ENCODE measurements at regions not wholly inside any gene's neighbourhood (a gene's known extent, or its start where the extent isn't known, plus 50 kb on each side); places are given as distances from the start of the nearest gene placed in this dataset.

- H3K4me3 ChIP-seq (ENCODE audit: low read depth, low read length): no peak overlapping the region
- ChIA-PET CTCF (interaction anchor here (1.4 kb wide), 1 partner anchor 21 kb away, joined by 6 read pairs; no protein-coding TSS in a partner anchor), POLR2A (no interaction called here)
- no peak for DNase-seq (ENCODE audit: low read depth, low spot score)
- TF ChIP-seq, protein P1, sequence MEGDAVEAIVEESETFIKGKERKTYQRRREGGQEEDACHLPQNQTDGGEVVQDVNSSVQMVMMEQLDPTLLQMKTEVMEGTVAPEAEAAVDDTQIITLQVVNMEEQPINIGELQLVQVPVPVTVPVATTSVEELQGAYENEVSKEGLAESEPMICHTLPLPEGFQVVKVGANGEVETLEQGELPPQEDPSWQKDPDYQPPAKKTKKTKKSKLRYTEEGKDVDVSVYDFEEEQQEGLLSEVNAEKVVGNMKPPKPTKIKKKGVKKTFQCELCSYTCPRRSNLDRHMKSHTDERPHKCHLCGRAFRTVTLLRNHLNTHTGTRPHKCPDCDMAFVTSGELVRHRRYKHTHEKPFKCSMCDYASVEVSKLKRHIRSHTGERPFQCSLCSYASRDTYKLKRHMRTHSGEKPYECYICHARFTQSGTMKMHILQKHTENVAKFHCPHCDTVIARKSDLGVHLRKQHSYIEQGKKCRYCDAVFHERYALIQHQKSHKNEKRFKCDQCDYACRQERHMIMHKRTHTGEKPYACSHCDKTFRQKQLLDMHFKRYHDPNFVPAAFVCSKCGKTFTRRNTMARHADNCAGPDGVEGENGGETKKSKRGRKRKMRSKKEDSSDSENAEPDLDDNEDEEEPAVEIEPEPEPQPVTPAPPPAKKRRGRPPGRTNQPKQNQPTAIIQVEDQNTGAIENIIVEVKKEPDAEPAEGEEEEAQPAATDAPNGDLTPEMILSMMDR (IDR thresholded peaks at IDR 0.05; ENCODE audit: insufficient read depth, low read length, missing control alignments): no peak
These were observed 52.2 kb upstream of the VTCN1 start for GRCh38 chr1:117262976-117263375.

DNA sequence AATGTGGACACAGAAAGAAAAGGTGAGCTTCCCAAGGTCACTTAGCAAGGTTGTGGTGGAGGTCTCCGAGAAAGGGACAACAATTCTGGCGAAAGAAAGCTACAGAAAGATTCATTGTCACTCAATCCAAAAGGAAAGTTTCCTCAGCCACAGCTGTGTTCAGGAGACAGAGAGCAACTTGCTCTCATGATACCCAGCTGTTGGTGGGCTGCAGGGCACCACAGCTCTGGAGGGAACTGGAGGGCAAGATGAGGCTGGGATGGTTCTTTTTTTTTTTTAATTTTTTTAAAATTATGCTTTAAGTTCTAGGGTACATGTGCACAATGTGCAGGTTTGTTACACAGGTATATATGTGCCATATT is 50.7 kb upstream of the VTCN1 start:
- CTCF ChIA-PET: no interaction called here
- no peak for DNase-seq (ENCODE audit: low read depth, low spot score)
- no peak overlapping the region for H3K4me3 ChIP-seq (ENCODE audit: low read depth, low read length)
- TF ChIP-seq, protein P1 (IDR thresholded peaks at IDR 0.05; ENCODE audit: insufficient read depth, low read length, missing control alignments): no peak
- POLR2A ChIA-PET: no interaction called here

GRCh38 chr1:117260761-117261423 is 50.2 kb upstream of the VTCN1 start:
- ChIA-PET CTCF (interaction anchor here (0.7 kb wide), 1 partner anchor 24 kb away, joined by 3 read pairs; no protein-coding TSS in a partner anchor), POLR2A (no interaction called here)
- H3K4me3 ChIP-seq (ENCODE audit: low read depth, low read length): no peak overlapping the region
- no peak for DNase-seq (ENCODE audit: low read depth, low spot score)
- TF ChIP-seq, protein P1 (IDR thresholded peaks at IDR 0.05; ENCODE audit: insufficient read depth, low read length, missing control alignments): no peak
